AG04450 (cell line): ENCODE measurements at regions not wholly inside any gene's neighbourhood (a gene's known extent, or its start where the extent isn't known, plus 50 kb on each side); places are given as distances from the start of the nearest gene placed in this dataset.

ENCODE experiments used
- CTCF ChIA-PET: fragments of 300-600, 350-600 bp; formaldehyde crosslinking; extraction: SDS; loops from one replicate; lab custom pipeline; 2022; ENCODE audit warnings: antibody characterized with exemption, inconsistent platforms; lab: Charles Lee
- POLR2A ChIA-PET: fragments of 350-600 bp; formaldehyde crosslinking; extraction: SDS; loops from one replicate; lab custom pipeline; 2021; ENCODE audit warnings: antibody characterized with exemption, inconsistent platforms; lab: Yijun Ruan, JAX
- DNase-seq: peaks from one replicate; pipeline ENCODE4 v3.0.0-alpha.2; 2011; ENCODE audit warnings: low read depth, low spot score
- H3K27ac ChIP-seq: one replicate; pipeline ENCODE4 v1.5.1; 2012; ENCODE audit warnings: low read depth, low read length, control low read depth
- H3K27me3 ChIP-seq: one replicate; pipeline ENCODE4 v1.6.0; 2012; ENCODE audit warnings: low read length; ENCODE audit not compliant: control insufficient read depth, insufficient read depth
- H3K4me3 ChIP-seq: 2 replicates; pipeline ENCODE4 v1.5.1; 2011; ENCODE audit warnings: mild to moderate bottlenecking, low read depth, low read length, control low read depth
- H3K9me3 ChIP-seq: 2 replicates; pipeline ENCODE4 v1.5.1; 2012; ENCODE audit warnings: low read length; ENCODE audit not compliant: control insufficient read depth, insufficient read depth
- CTCF ChIP-seq: IDR thresholded peaks from 2 replicates; pipeline ENCODE4 v1.5.1; 2011; ENCODE audit warnings: low read depth, low read length, control low read depth, inconsistent platforms

GRCh38 chr17:53979991-53980390 lies 157.3 kb downstream of the KIF2B start:
- no peaks in the 10 kb centered on the region for H3K27me3 ChIP-seq
- ChIA-PET CTCF (no interaction called here), POLR2A (no interaction called here)
- no peak overlapping the region for H3K27ac ChIP-seq
- H3K9me3 ChIP-seq, result peaks cover 12% of the 10 kb centered on the region
- no peak overlapping the region for H3K4me3 ChIP-seq
- no peak for DNase-seq
- no peak for TF ChIP-seq CTCF

GRCh38 chr17:53996131-53996530 lies 173.4 kb downstream of the KIF2B start:
- TF ChIP-seq CTCF, result no peak
- CTCF ChIA-PET, result no interaction called here

GRCh38 chr17:53996890-53997289 lies 174.2 kb downstream of the KIF2B start:
- no peak overlapping the region for H3K4me3 ChIP-seq
- ChIA-PET CTCF (no interaction called here), POLR2A (no interaction called here)
- H3K9me3 ChIP-seq, result peaks cover 14% of the 10 kb centered on the region; the same call in 1 of the 2 replicates
- DNase-seq, result no peak
- no peak for TF ChIP-seq CTCF
- no peaks in the 10 kb centered on the region for H3K27me3 ChIP-seq
- H3K27ac ChIP-seq, result no peak overlapping the region

More at GRCh38 chr17:53996131-53996530, 173.4 kb downstream of the KIF2B start:
- H3K9me3 ChIP-seq, result peaks cover 11% of the 10 kb centered on the region; the same call in 1 of the 2 replicates
- no peak for DNase-seq
- H3K27me3 ChIP-seq, result no peaks in the 10 kb centered on the region
- no peak overlapping the region for H3K4me3 ChIP-seq
- no peak overlapping the region for H3K27ac ChIP-seq
- POLR2A ChIA-PET, result no interaction called here

GRCh38 chr17:54007855-54008254 lies 185.1 kb downstream of the KIF2B start:
- ChIA-PET POLR2A (no interaction called here), CTCF (no interaction called here)
- H3K27me3 ChIP-seq, result no peaks in the 10 kb centered on the region
- H3K9me3 ChIP-seq, result peaks cover 6% of the 10 kb centered on the region; the same call in 1 of the 2 replicates
- no peak overlapping the region for H3K4me3 ChIP-seq
- DNase-seq, result no peak
- no peak for TF ChIP-seq CTCF
- H3K27ac ChIP-seq, result no peak overlapping the region

- TF ChIP-seq CTCF, result no peak
- no peak for DNase-seq
- CTCF ChIA-PET, result no interaction called here
Observed at GRCh38 chr17:54009502-54009901, 186.8 kb downstream of the KIF2B start.

More at GRCh38 chr17:54009502-54009901, 186.8 kb downstream of the KIF2B start:
- Histone ChIP-seq H3K9me3 (peaks cover 6% of the 10 kb centered on the region; the same call in 1 of the 2 replicates), H3K27me3 (no peaks in the 10 kb centered on the region), H3K27ac (no peak overlapping the region), H3K4me3 (no peak overlapping the region)
- POLR2A ChIA-PET, result no interaction called here
